Calu3 (cell line): ENCODE measurements at regions not wholly inside any gene's neighbourhood (a gene's known extent, or its start where the extent isn't known, plus 50 kb on each side); places are given as distances from the start of the nearest gene placed in this dataset.

Experiments used
- BruUV-seq: library from RNA; stranded (reverse); fragments of 400-500 nt; replicated peaks from 2 replicates; lab custom pipeline; 2021; lab: Mats Ljungman, UMichigan
- CTCF ChIA-PET: fragments of 300-600 bp; sonication (Branson Sonifier 250); formaldehyde crosslinking; loops from one replicate; lab custom pipeline; 2022; ENCODE audit warnings: antibody characterized with exemption; lab: Charles Lee
- DNase-seq: peaks from one replicate; pipeline ENCODE4 v3.0.0; 2022
- H3K27ac Mint-ChIP-seq: one replicate; pipeline ENCODE4 v1.8.0; 2022; ENCODE audit warnings: mixed read lengths; ENCODE audit not compliant: unreplicated experiment
- H3K27me3 Mint-ChIP-seq: one replicate; pipeline ENCODE4 v1.8.0; 2022; ENCODE audit warnings: mixed read lengths; ENCODE audit not compliant: unreplicated experiment
- H3K36me3 Mint-ChIP-seq: one replicate; pipeline ENCODE4 v1.8.0; 2022; ENCODE audit warnings: mild to moderate bottlenecking, moderate library complexity, mixed read lengths; ENCODE audit not compliant: insufficient read depth, unreplicated experiment
- H3K4me1 Mint-ChIP-seq: one replicate; pipeline ENCODE4 v1.8.0; 2022; ENCODE audit warnings: mild to moderate bottlenecking, low read depth, mixed read lengths; ENCODE audit not compliant: unreplicated experiment
- H3K4me3 Mint-ChIP-seq: one replicate; pipeline ENCODE4 v1.8.0; 2022; ENCODE audit warnings: mild to moderate bottlenecking, low read depth, moderate library complexity, mixed read lengths; ENCODE audit not compliant: unreplicated experiment
- H3K9me3 Mint-ChIP-seq: one replicate; pipeline ENCODE4 v1.8.0; 2022; ENCODE audit warnings: low read depth, mixed read lengths; ENCODE audit not compliant: unreplicated experiment
- intact Hi-C: fragments of 100-400 bp; cut with micrococcal nuclease; formaldehyde crosslinking; loops from one replicate; pipeline ENCODE4 v1.10.0; 2022; ENCODE audit not compliant: unreplicated experiment
- TF ChIP-seq, protein P1 (sequence below): fragments of 200-600 bp; IDR thresholded peaks from one replicate; pipeline ENCODE4 v1.8.0; 2022; ENCODE audit warnings: antibody characterized with exemption; ENCODE audit not compliant: unreplicated experiment

DNA sequence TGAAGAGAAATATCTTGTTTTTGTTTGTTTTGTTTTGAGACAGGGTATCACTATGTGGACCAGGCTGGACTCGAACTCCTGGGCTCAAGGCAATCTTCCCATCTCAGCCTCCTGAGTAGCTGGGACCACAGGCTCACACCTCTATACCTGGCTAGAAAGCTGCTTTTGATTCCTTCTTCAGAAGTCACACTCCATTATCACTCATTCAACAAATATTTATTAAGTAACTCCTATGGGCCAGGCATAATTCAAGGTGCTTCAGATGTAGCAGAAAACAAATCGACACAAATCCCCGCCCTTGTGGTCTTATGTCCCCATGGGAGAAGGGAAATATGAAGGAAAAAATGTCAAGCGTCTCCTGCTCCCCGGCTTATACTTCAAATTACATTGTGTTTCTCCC is 72.6 kb upstream of the DHX15 start:
- CTCF ChIA-PET, result interaction anchor here (0.6 kb wide), 1 partner anchor 127 kb away, joined by 3 read pairs; no protein-coding TSS in a partner anchor
- peaks cover 5% of the 10 kb centered on the region for H3K36me3 Mint-ChIP-seq
- no peak overlapping the region for H3K4me3 Mint-ChIP-seq
- TF ChIP-seq, protein P1, sequence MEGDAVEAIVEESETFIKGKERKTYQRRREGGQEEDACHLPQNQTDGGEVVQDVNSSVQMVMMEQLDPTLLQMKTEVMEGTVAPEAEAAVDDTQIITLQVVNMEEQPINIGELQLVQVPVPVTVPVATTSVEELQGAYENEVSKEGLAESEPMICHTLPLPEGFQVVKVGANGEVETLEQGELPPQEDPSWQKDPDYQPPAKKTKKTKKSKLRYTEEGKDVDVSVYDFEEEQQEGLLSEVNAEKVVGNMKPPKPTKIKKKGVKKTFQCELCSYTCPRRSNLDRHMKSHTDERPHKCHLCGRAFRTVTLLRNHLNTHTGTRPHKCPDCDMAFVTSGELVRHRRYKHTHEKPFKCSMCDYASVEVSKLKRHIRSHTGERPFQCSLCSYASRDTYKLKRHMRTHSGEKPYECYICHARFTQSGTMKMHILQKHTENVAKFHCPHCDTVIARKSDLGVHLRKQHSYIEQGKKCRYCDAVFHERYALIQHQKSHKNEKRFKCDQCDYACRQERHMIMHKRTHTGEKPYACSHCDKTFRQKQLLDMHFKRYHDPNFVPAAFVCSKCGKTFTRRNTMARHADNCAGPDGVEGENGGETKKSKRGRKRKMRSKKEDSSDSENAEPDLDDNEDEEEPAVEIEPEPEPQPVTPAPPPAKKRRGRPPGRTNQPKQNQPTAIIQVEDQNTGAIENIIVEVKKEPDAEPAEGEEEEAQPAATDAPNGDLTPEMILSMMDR, result no peak
- no TSS peak for BruUV-seq
- no peak overlapping the region for H3K27ac Mint-ChIP-seq
- no peaks in the 10 kb centered on the region for H3K9me3 Mint-ChIP-seq
- intact Hi-C loops, result no loop called here
- H3K27me3 Mint-ChIP-seq, result no peaks in the 10 kb centered on the region
- H3K4me1 Mint-ChIP-seq, result peaks cover 30% of the 10 kb centered on the region
- no peak for DNase-seq

DNA sequence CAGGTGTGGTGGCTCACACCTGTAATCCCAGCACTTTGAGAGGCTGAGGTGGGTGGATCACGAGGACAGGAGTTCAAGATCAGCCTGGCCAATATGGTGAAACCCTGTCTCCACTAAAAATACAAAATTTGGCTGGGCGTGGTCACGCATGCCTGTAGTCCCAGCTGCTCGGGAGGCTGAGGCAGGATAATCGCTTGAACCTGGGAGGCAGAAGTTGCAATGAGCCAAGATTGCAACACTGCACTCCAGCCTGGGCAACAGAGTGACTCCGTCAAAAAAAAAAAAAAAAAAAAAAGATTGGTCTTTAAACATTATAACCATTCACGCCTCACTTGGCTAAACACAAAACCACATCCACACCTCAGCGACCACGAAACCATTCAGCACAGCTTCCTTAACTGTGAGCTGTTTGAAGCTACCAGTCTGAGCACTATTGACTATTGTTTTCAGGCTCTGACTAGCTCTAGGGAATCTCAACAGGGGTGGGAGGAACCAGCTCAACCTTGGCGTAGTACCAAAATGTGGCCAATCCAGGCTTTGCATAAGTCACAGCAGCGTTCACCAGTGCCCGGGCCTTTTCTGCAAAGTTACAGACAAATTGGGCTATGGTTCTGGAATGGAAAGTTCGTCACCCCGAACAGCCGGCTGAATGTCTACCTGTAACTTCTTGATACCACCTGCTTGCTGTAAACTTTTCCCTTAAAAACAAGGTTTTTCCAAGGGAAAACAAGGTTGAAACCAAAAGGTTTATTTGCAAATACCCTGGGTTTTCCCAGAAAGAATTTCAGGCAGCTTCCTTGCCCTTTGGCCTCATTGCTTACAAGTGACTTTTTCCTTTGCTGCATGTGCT is 73.6 kb upstream of the DHX15 start:
- H3K4me1 Mint-ChIP-seq, result peaks cover 30% of the 10 kb centered on the region
- peak overlapping the region; percentile 79 for H3K27ac Mint-ChIP-seq
- peak; percentile 75 for DNase-seq
- BruUV-seq, result no TSS peak
- CTCF ChIA-PET, result interaction anchor here (0.7 to 0.9 kb wide), 3 partner anchors 32 to 849 kb away, joined by 3 to 5 read pairs (median 4); no protein-coding TSS in a partner anchor
- no peaks in the 10 kb centered on the region for H3K9me3 Mint-ChIP-seq
- intact Hi-C loops, result loop anchor here (2.0 kb wide), 1 partner anchor 57 kb away; no protein-coding TSS in a partner anchor
- H3K4me3 Mint-ChIP-seq, result peak overlapping the region; percentile 29
- H3K27me3 Mint-ChIP-seq, result no peaks in the 10 kb centered on the region
- peaks cover 5% of the 10 kb centered on the region for H3K36me3 Mint-ChIP-seq
- TF ChIP-seq, protein P1, result no peak

DNA sequence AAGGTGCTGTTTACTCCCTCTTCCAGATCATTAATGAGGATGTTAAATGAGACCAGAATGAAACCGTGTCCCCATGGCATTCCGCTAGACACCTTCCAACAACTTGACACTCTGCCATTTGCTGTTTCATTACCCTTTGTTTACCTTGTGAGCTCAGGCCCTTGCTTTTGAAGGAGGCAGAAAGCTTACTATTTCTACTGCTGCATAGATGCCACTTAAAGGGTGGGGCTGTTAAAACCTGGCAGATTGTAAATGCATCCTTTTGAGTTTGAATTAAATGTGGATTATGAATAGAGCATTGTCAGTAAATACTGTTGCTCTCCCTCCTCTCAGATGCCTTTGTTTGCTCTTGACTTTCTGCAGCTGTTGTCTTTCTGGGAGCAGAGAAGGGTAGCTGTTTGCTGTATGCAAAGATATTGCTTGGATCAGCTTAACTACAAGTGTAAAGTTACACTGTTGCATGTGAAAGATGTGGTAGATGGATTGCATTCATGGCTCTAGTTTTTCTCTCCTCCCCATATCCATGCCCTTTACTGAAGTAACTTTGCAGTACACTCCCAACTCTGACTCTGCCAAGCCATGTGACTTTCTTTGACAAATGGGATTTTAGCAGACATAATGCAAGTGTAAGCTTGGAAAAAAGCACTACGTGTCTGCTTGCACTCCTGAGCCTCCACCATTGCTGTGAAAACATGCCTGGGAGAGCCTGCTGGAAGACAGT is 75.0 kb upstream of the DHX15 start:
- TF ChIP-seq, protein P1, result no peak
- no TSS peak for BruUV-seq
- intact Hi-C loops, result loop anchor here (2.0 kb wide), 1 partner anchor 59 kb away; no protein-coding TSS in a partner anchor
- Mint-ChIP-seq H3K9me3 (no peaks in the 10 kb centered on the region), H3K4me1 (peaks cover 30% of the 10 kb centered on the region), H3K36me3 (peaks cover 5% of the 10 kb centered on the region), H3K27ac (peak overlapping the region; percentile 79), H3K4me3 (peak overlapping the region; percentile 29), H3K27me3 (no peaks in the 10 kb centered on the region)
- CTCF ChIA-PET, result interaction anchor here (1.1 to 1.5 kb wide), 2 partner anchors 8 to 16 kb away, joined by 3 to 4 read pairs; no protein-coding TSS in a partner anchor
- no peak for DNase-seq

DNA sequence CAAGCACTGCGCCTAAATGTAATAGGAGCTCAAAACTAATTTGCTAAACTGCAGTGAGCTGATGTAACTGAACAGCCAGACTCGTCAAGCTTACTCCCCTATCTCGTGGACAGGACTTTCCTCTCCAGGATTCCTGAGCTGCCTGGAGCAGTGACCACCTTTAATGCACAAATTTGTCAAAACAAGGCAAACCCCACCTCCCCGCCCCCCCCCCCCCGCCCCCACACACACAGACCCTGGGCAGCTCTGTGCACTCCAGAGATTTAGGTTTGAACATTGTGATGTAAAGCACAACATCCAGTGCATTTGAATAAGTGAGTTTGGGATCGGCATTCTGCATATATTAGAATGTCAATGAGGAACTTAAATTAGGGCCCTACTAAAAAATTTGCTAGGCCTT is 77.7 kb upstream of the DHX15 start:
- peaks cover 17% of the 10 kb centered on the region for H3K4me1 Mint-ChIP-seq
- DNase-seq, result no peak
- H3K36me3 Mint-ChIP-seq, result no peaks in the 10 kb centered on the region
- intact Hi-C loops, result no loop called here
- no peaks in the 10 kb centered on the region for H3K9me3 Mint-ChIP-seq
- no peak overlapping the region for H3K27ac Mint-ChIP-seq
- CTCF ChIA-PET, result interaction anchor here (1.1 kb wide), 1 partner anchor 10 kb away, joined by 3 read pairs; no protein-coding TSS in a partner anchor
- no peaks in the 10 kb centered on the region for H3K27me3 Mint-ChIP-seq
- TF ChIP-seq, protein P1, result no peak
- BruUV-seq, result no TSS peak
- H3K4me3 Mint-ChIP-seq, result no peak overlapping the region
